Naive thymus-derived CD8-positive, alpha-beta T cell (primary cell): ENCODE measurements at regions not wholly inside any gene's neighbourhood (a gene's known extent, or its start where the extent isn't known, plus 50 kb on each side); places are given as distances from the start of the nearest gene placed in this dataset.
"Not testable (repeated sequence)": the region's sequence is repeated elsewhere in the genome, so short reads cannot be mapped to it uniquely, and the experiment has no call there.

Source experiments
- ATAC-seq, 2 donors: fragments of 150-1000 bp; cut with Tn5 transposase in 1 of 2; sonication (Bioruptor Pico), chemical (Tn5 transposase) in 1 of 2; 1 replicate in 1 of 2; 2 replicates in 1 of 2; pipeline ENCODE4 v1.10.0; 2021; ENCODE audit warnings: mild to moderate bottlenecking in 2 of 2, moderate library complexity in 2 of 2
- POLR2A ChIA-PET: fragments of 350-600 bp; sonication (Branson Sonifier 250); formaldehyde crosslinking; loops from one replicate; lab custom pipeline; 2021; ENCODE audit warnings: antibody characterized with exemption; lab: Charles Lee
- DNase-seq, 10 donors: peaks; one replicate each; pipeline versions ENCODE4 v3.0.0 to v3.0.0-alpha.2; 2020 to 2022
- H3K27ac Mint-ChIP-seq, 10 donors: one replicate each; pipeline ENCODE4 v1.8.0; 2020 to 2022; ENCODE audit warnings: mild to moderate bottlenecking in 10 of 10, mixed read lengths in 10 of 10, moderate library complexity in 4 of 10, inconsistent platforms in 1 of 10
- H3K27me3 Mint-ChIP-seq, 5 donors: one replicate each; pipeline ENCODE4 v1.8.0; 2021 to 2022; ENCODE audit warnings: mixed read lengths in 5 of 5
- H3K36me3 Mint-ChIP-seq, 3 donors: one replicate each; pipeline ENCODE4 v1.8.0; 2020 to 2022; ENCODE audit warnings: mixed read lengths in 3 of 3, mild to moderate bottlenecking in 2 of 3, inconsistent platforms in 1 of 3
- H3K4me1 Mint-ChIP-seq, 4 donors: one replicate each; pipeline ENCODE4 v1.8.0; 2021 to 2022; ENCODE audit warnings: mixed read lengths in 4 of 4
- H3K4me3 Mint-ChIP-seq, 10 donors: one replicate each; pipeline ENCODE4 v1.8.0; 2020 to 2022; ENCODE audit warnings: mild to moderate bottlenecking in 10 of 10, mixed read lengths in 10 of 10, moderate library complexity in 6 of 10, inconsistent platforms in 1 of 10
- H3K9me3 Mint-ChIP-seq, 9 donors: one replicate each; pipeline ENCODE4 v1.8.0; 2020 to 2022; ENCODE audit warnings: mixed read lengths in 9 of 9, mild to moderate bottlenecking in 3 of 9, inconsistent platforms in 1 of 9, moderate library complexity in 1 of 9

GRCh38 chrY:3405585-3405984, 173.3 kb upstream of the TGIF2LY start:
- H3K27ac Mint-ChIP-seq, ATAC-seq, H3K36me3 Mint-ChIP-seq, H3K4me3 Mint-ChIP-seq, POLR2A ChIA-PET, DNase-seq, H3K9me3 Mint-ChIP-seq, H3K4me1 Mint-ChIP-seq: not testable (repeated sequence)
- peaks cover 2 to 26% (median 14%) of the 10 kb centered on the region in 5 donors for H3K27me3 Mint-ChIP-seq

- H3K36me3 Mint-ChIP-seq, H3K27ac Mint-ChIP-seq, POLR2A ChIA-PET, H3K4me1 Mint-ChIP-seq, H3K9me3 Mint-ChIP-seq, H3K4me3 Mint-ChIP-seq, DNase-seq, ATAC-seq: not testable (repeated sequence)
- H3K27me3 Mint-ChIP-seq = peaks cover 2 to 26% (median 14%) of the 10 kb centered on the region in 5 donors
Observed at GRCh38 chrY:3406896-3407452, 171.9 kb upstream of the TGIF2LY start.

GRCh38 chrY:3410322-3410892, 168.5 kb upstream of the TGIF2LY start:
- H3K27ac Mint-ChIP-seq, H3K4me3 Mint-ChIP-seq, DNase-seq, H3K27me3 Mint-ChIP-seq, H3K4me1 Mint-ChIP-seq, POLR2A ChIA-PET, H3K9me3 Mint-ChIP-seq, ATAC-seq, H3K36me3 Mint-ChIP-seq: not testable (repeated sequence)
